ENCODE measurements at regions not wholly inside any gene's neighbourhood (a gene's known extent, or its start where the extent isn't known, plus 50 kb on each side); places are given as distances from the start of the nearest gene placed in this dataset.

DNA sequence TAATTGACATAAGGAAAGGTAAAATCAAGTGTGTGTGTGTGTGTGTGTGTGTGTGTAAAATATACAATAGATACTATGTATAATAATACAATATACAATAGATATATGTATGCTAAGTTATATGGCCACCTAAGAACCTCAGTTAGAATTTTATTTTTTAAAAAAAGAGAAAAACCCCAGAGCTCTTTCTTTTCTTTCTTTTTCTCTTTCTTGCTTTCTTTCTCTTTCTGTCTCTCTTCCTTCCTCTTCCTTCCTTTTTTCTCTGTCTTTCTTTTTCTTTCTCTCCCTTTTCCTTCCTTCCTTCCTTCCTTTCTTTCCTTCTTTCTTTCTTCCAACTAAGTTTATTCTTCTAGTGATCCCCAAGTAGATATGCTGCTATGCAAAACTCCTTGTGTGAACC lies 64.6 kb upstream of the FN1 start:
- Histone ChIP-seq H3K79me2 (ENCODE audit: insufficient read depth, low read length) (no peaks in the 10 kb centered on the region), H3K9me3 (ENCODE audit: low read length) (no peaks in the 10 kb centered on the region), H2AFZ (ENCODE audit: low read length) (no peak overlapping the region), H3K36me3 (replicated peaks in 1 of 2; ENCODE audit: control insufficient read depth in 1 of 2, insufficient read depth in 2 of 2, low read length in 2 of 2) (no peaks in the 10 kb centered on the region), H3K9ac (ENCODE audit: insufficient read depth, low read depth, low read length) (no peak overlapping the region), H3K27me3 (ENCODE audit: control insufficient read depth in 1 of 2, insufficient read depth in 2 of 2, low read length in 2 of 2) (no peaks in the 10 kb centered on the region), H3K4me2 (ENCODE audit: low read depth, low read length) (no peak overlapping the region), H3K27ac (ENCODE audit: extremely low read length, insufficient read depth, low read length) (no peak overlapping the region), H4K20me1 (ENCODE audit: insufficient read depth, low read length) (no peaks in the 10 kb centered on the region), H3K4me3 (replicated peaks in 1 of 3; ENCODE audit: insufficient read depth in 1 of 3, low read depth in 2 of 3, low read length in 3 of 3) (no peak overlapping the region), H3K4me1 (ENCODE audit: insufficient read depth, low read length) (peaks cover 41% of the 10 kb centered on the region)
- in situ Hi-C loops (cut with HindIII; ENCODE audit: extremely low pct_ligation_motif_present, low pct_unique_long_range_greater_than_20kb) (no loop called here), intact Hi-C loops (cut with micrococcal nuclease; ENCODE audit: unreplicated experiment) (no loop called here)
- POLR2A ChIA-PET = no interaction called here
- ATAC-seq (no peak), FAIRE-seq (no peak), DNase-seq (ENCODE audit: low spot score) (no peak)
- CTCF ChIA-PET (ENCODE audit: low intra/inter-chr PET ratio, low total read pairs) = no interaction called here
- TF ChIP-seq ZNF800 (CRISPR knock-in tag; IDR thresholded peaks at IDR 0.05) (no peak), ZNF703 (CRISPR knock-in tag; IDR thresholded peaks at IDR 0.05; ENCODE audit: borderline replicate concordance) (no peak), TAF1 (CRISPR knock-in tag; IDR thresholded peaks at IDR 0.05) (no peak), NPAS2 (CRISPR knock-in tag; IDR thresholded peaks at IDR 0.05; ENCODE audit: borderline replicate concordance) (no peak), SRSF9 (IDR thresholded peaks at IDR 0.05; ENCODE audit: borderline replicate concordance, insufficient read depth, low read depth, low read length, poor library complexity, severe bottlenecking) (peak; percentile 79)
- BruUV-seq (replicated peaks) = no TSS peak

- Histone ChIP-seq H3K36me3 (replicated peaks in 1 of 2; ENCODE audit: control insufficient read depth in 1 of 2, insufficient read depth in 2 of 2, low read length in 2 of 2) (no peaks in the 10 kb centered on the region), H4K20me1 (ENCODE audit: insufficient read depth, low read length) (no peaks in the 10 kb centered on the region), H3K79me2 (ENCODE audit: insufficient read depth, low read length) (no peaks in the 10 kb centered on the region), H3K4me1 (ENCODE audit: insufficient read depth, low read length) (peaks cover 33% of the 10 kb centered on the region), H3K27me3 (ENCODE audit: control insufficient read depth in 1 of 2, insufficient read depth in 2 of 2, low read length in 2 of 2) (no peaks in the 10 kb centered on the region), H2AFZ (ENCODE audit: low read length) (no peak overlapping the region), H3K27ac (ENCODE audit: extremely low read length, insufficient read depth, low read length) (no peak overlapping the region), H3K4me3 (replicated peaks in 1 of 3; ENCODE audit: insufficient read depth in 1 of 3, low read depth in 2 of 3, low read length in 3 of 3) (no peak overlapping the region), H3K9me3 (ENCODE audit: low read length) (no peaks in the 10 kb centered on the region), H3K9ac (ENCODE audit: insufficient read depth, low read depth, low read length) (no peak overlapping the region), H3K4me2 (ENCODE audit: low read depth, low read length) (no peak overlapping the region)
- DNase-seq (ENCODE audit: low spot score) (no peak), FAIRE-seq (no peak), ATAC-seq (no peak)
- ChIA-PET CTCF (ENCODE audit: low intra/inter-chr PET ratio, low total read pairs) (no interaction called here), POLR2A (no interaction called here)
- intact Hi-C loops (cut with micrococcal nuclease; ENCODE audit: unreplicated experiment) = no loop called here
- no TSS peak for BruUV-seq (replicated peaks)
- in situ Hi-C loops (cut with HindIII; ENCODE audit: extremely low pct_ligation_motif_present, low pct_unique_long_range_greater_than_20kb) = no loop called here
- no peak for TF ChIP-seq KDM5A (IDR thresholded peaks at IDR 0.05; ENCODE audit: borderline replicate concordance, low read length)
- 0 out of 2 replicates have a peak, but pooled peaks have one; percentile 20 for TF ChIP-seq ZKSCAN8 (CRISPR knock-in tag; IDR thresholded peaks at IDR 0.05; ENCODE audit: borderline replicate concordance)
- 62% methylated on average over 2 of the region's 2 CpGs for WGBS (ENCODE audit: low lambda C conversion rate)
These were observed 63.5 kb upstream of the FN1 start for GRCh38 chr2:215499331-215499730.

Data from HepG2 (cell line).